Activated T-cell treated with anti-CD3 and anti-CD28 coated beads, Interleukin-2, amount 50 U/mL, for 24 hours (primary cell): ENCODE measurements at regions not wholly inside any gene's neighbourhood (a gene's known extent, or its start where the extent isn't known, plus 50 kb on each side); places are given as distances from the start of the nearest gene placed in this dataset.

ENCODE experiments used
- DNase-seq: peaks from one replicate; pipeline ENCODE4 v3.0.0-alpha.2; 2020
- H3K27ac Mint-ChIP-seq: 2 replicates; pipeline ENCODE4 v1.8.0; 2020; ENCODE audit warnings: mild to moderate bottlenecking, mixed read lengths
- H3K27me3 Mint-ChIP-seq: 2 replicates; pipeline ENCODE4 v1.8.0; 2020; ENCODE audit warnings: mixed read lengths
- H3K36me3 Mint-ChIP-seq: 2 replicates; pipeline ENCODE4 v1.8.0; 2020; ENCODE audit warnings: low read depth, mixed read lengths
- H3K4me1 Mint-ChIP-seq: 2 replicates; pipeline ENCODE4 v1.8.0; 2020; ENCODE audit warnings: low read depth, mixed read lengths
- H3K4me3 Mint-ChIP-seq: 2 replicates; pipeline ENCODE4 v1.8.0; 2020; ENCODE audit warnings: mild to moderate bottlenecking, moderate library complexity, mixed read lengths
- H3K9me3 Mint-ChIP-seq: 2 replicates; pipeline ENCODE4 v1.8.0; 2020; ENCODE audit warnings: mixed read lengths

DNA sequence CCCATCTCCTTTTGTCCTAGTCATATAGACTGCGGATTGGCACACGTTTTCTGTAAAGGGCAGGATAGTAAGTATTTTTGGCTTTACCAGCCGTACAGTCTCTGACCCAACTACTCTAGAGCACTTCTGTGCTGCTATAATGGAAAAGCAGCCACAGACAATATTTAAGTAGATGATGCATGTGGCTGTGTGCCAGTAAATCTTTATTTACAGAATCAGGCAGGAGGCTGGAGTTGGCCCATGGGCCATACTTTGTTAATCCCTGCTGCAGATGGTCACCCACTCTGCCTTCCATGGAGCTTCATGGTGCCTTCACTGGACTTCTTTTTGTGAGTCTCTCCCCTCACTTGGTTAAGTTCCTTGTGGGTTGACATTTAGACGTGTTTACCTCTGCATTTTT is 584.5 kb upstream of the TBX3 start:
- Mint-ChIP-seq H3K4me1 (no peaks in the 10 kb centered on the region), H3K27ac (no peak overlapping the region)

DNA sequence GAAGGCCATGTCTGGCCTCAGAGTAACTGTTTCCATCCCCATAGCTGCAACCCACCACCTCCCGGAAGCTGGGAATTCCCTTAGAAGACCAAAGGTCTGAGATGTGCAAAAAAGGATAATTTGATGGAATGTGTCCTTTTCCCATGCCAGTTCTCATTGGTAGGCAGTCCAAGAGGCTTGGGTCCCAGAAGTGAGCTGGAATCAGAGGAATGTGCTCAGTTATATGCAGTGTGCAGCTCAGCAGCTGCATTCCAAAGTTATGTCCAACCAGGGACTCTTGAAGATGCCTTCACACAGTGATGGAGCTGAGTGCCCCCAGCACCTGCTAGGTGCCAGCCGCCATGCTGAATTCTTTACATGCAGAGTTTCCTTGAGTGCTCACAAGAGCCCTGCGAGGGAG is 583.9 kb upstream of the TBX3 start:
- Mint-ChIP-seq H3K27ac (no peak overlapping the region), H3K36me3 (no peaks in the 10 kb centered on the region), H3K27me3 (no peaks in the 10 kb centered on the region), H3K9me3 (no peaks in the 10 kb centered on the region), H3K4me1 (no peaks in the 10 kb centered on the region), H3K4me3 (no peak overlapping the region)
- no peak for DNase-seq

More for the DNA sequence above, 584.5 kb upstream of the TBX3 start:
- Mint-ChIP-seq H3K36me3 (no peaks in the 10 kb centered on the region), H3K9me3 (no peaks in the 10 kb centered on the region), H3K4me3 (no peak overlapping the region), H3K27me3 (no peaks in the 10 kb centered on the region)
- DNase-seq, result no peak

- DNase-seq, result no peak
- Mint-ChIP-seq H3K4me3 (no peak overlapping the region), H3K36me3 (no peaks in the 10 kb centered on the region), H3K27ac (no peak overlapping the region), H3K9me3 (no peaks in the 10 kb centered on the region), H3K27me3 (no peaks in the 10 kb centered on the region), H3K4me1 (no peaks in the 10 kb centered on the region)
Observed at GRCh38 chr12:115267464-115267863, 583.5 kb upstream of the TBX3 start.

GRCh38 chr12:115264605-115265004 is 580.6 kb upstream of the TBX3 start:
- no peaks in the 10 kb centered on the region for H3K27me3 Mint-ChIP-seq

DNA sequence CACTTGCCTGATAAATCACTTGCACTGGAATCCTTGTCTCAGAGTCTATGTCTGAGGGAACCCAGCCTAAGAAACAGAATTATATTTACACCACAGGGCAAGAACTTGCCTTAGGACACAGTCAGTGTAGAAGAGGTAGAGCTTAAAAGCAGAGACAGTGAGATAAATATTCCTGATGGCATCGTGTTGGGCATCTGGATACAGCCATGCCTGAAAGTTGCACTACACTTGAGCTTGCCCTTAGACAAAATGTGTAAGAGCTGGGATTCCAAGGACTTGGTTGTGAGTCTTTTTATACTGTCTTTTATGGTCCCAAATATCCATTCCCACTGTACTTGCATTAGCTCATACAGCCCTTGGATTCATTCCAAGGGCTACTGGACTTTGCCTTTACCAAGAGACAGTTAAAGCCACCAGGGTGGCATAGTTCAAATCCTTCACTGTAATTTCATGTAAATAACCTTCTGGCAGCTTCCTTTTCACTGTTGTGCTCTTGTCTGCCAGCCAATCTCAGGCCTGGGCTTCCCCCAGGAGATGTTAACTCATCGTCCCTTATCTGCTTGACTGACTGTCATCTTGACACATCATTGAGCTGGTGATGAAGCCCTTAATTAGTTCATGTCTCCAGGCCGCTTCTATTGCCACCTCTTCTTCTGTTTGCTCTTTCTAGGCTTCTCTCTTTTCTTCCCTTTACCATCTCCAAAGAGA is 577.9 kb upstream of the TBX3 start:
- Mint-ChIP-seq H3K27ac (no peak overlapping the region), H3K9me3 (peaks cover 2% of the 10 kb centered on the region), H3K36me3 (no peaks in the 10 kb centered on the region), H3K4me3 (no peak overlapping the region), H3K4me1 (no peaks in the 10 kb centered on the region), H3K27me3 (no peaks in the 10 kb centered on the region)
- no peak for DNase-seq

More at GRCh38 chr12:115264605-115265004, 580.6 kb upstream of the TBX3 start:
- no peaks in the 10 kb centered on the region for H3K9me3 Mint-ChIP-seq
- H3K4me1 Mint-ChIP-seq, result no peaks in the 10 kb centered on the region
- no peak overlapping the region for H3K27ac Mint-ChIP-seq
- DNase-seq, result no peak
- no peak overlapping the region for H3K4me3 Mint-ChIP-seq
- no peaks in the 10 kb centered on the region for H3K36me3 Mint-ChIP-seq

DNA sequence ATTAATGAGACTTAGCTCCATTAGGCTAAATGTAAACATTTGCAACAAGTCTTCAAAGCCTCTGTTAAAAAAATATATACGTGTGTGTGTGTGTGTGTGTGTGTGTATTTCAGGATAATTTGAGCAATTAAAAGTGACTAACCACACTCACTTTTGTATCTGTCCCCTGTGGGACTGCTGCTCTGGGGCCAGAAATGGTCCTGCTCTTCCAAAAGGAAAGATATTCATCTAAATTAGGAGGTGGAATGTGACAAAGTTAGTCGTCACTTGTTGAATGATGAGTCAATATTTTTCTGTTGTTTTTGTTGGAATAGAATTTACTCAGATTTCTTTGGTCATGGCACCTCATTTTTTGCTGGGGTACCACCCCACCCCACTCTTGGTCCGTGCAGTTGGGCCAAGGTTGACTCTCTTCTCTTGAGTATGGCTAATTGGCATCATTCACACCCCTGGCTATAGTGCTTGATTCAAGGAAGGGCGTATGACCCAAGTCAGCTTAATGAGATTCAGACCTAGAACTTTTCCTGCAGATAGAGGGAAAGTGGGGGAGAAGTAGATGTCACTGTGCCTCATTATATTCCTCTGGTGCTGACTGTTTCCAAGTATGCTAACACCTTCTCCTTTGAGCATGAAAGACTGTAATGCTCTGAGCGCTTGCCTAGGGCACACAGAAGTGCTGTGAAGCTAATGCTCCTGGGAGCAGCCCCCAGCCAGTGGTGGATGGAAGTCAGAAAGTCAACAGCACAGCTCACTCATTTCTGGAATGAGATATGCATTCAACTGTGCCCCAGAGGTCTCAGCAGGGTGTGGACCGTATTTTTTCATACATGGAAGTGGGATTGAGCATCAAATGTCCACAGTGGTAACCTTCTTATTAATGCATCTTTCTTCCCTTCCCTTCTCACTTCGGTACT is 577.0 kb upstream of the TBX3 start:
- H3K4me1 Mint-ChIP-seq, result no peaks in the 10 kb centered on the region
- H3K27me3 Mint-ChIP-seq, result no peaks in the 10 kb centered on the region
- no peaks in the 10 kb centered on the region for H3K36me3 Mint-ChIP-seq
- H3K4me3 Mint-ChIP-seq, result no peak overlapping the region
- H3K27ac Mint-ChIP-seq, result no peak overlapping the region
- no peak for DNase-seq
- H3K9me3 Mint-ChIP-seq, result peaks cover 2% of the 10 kb centered on the region

- Mint-ChIP-seq H3K4me3 (no peak overlapping the region), H3K36me3 (no peaks in the 10 kb centered on the region), H3K9me3 (peaks cover 2% of the 10 kb centered on the region), H3K27me3 (no peaks in the 10 kb centered on the region), H3K4me1 (no peaks in the 10 kb centered on the region), H3K27ac (no peak overlapping the region)
- DNase-seq, result no peak
Observed at GRCh38 chr12:115259968-115260747, 576.2 kb upstream of the TBX3 start.

DNA sequence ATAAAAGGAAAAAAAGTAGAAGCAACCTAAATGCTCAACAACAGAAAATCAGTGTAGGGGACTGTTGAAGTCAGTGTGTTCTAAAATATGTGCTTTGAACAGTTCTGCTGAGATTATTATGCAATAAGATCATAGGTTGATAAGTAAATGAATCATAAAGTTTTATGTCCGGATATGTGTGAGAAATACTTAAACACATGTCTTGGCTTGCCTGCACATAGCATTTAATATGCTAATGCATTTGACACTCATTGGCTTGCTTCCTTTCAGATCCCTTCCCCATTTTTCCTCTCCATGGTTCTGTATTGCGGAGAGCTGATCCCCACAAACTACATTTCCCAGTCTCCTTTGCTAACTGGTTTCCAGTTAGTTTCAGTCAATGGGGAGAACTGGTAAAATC is 573.8 kb upstream of the TBX3 start:
- peaks cover 3% of the 10 kb centered on the region for H3K9me3 Mint-ChIP-seq

DNA sequence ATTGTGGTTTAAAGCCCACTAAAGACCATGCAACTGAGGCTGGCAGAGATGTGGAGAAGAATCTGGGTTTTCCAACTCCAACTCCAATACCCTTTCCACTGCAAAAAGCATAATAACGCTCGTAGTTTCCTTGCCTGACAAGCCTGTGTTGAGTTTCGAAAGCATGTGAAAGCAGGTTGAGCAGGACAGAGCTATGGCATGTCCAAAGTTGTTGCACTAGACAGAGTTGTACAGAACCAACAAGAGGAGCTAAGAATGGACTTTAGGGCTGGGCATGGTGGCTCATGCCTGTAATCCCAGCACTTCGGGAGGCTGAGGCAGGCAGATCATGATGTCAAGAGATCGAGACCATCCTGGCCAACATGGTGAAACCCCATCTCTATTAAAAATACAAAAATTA is 572.0 kb upstream of the TBX3 start:
- Mint-ChIP-seq H3K4me3 (no peak overlapping the region), H3K4me1 (no peaks in the 10 kb centered on the region)

More for the DNA sequence above, 573.8 kb upstream of the TBX3 start:
- H3K4me3 Mint-ChIP-seq, result no peak overlapping the region
- H3K27me3 Mint-ChIP-seq, result no peaks in the 10 kb centered on the region
- H3K27ac Mint-ChIP-seq, result no peak overlapping the region
- H3K36me3 Mint-ChIP-seq, result no peaks in the 10 kb centered on the region
- no peak for DNase-seq
- H3K4me1 Mint-ChIP-seq, result no peaks in the 10 kb centered on the region

GRCh38 chr12:115255257-115255656 is 571.3 kb upstream of the TBX3 start:
- DNase-seq, result no peak
- peaks cover 9% of the 10 kb centered on the region for H3K9me3 Mint-ChIP-seq
- no peaks in the 10 kb centered on the region for H3K4me1 Mint-ChIP-seq
- H3K27ac Mint-ChIP-seq, result no peak overlapping the region
- no peak overlapping the region for H3K4me3 Mint-ChIP-seq
- no peaks in the 10 kb centered on the region for H3K27me3 Mint-ChIP-seq
- no peaks in the 10 kb centered on the region for H3K36me3 Mint-ChIP-seq

More for the DNA sequence above, 572.0 kb upstream of the TBX3 start:
- DNase-seq, result no peak
- peaks cover 9% of the 10 kb centered on the region for H3K9me3 Mint-ChIP-seq
- H3K27me3 Mint-ChIP-seq, result no peaks in the 10 kb centered on the region
- no peaks in the 10 kb centered on the region for H3K36me3 Mint-ChIP-seq
- no peak overlapping the region for H3K27ac Mint-ChIP-seq

DNA sequence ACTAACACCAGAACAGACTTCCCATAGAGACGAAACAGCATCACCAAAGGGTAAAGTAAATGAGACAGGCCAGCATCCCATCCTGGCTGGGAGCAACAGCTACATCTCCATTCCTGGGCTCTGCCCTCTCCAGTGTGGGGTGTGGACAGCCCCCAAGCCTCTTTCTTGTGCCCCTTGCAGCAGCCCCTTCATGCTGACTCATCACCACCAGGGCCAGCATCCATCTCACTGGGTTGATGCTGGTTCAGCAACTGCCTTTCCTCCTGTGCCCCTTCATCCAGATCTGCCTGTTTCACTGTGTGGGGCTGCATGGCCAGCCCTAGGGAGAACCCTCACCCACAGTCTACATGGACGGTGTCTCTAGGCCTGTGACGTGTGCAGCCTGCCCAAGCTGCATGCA is 569.1 kb upstream of the TBX3 start:
- DNase-seq, result no peak
- no peaks in the 10 kb centered on the region for H3K4me1 Mint-ChIP-seq
- no peak overlapping the region for H3K4me3 Mint-ChIP-seq
- no peaks in the 10 kb centered on the region for H3K27me3 Mint-ChIP-seq
- H3K9me3 Mint-ChIP-seq, result peaks cover 9% of the 10 kb centered on the region
- H3K36me3 Mint-ChIP-seq, result no peaks in the 10 kb centered on the region
- H3K27ac Mint-ChIP-seq, result no peak overlapping the region

DNA sequence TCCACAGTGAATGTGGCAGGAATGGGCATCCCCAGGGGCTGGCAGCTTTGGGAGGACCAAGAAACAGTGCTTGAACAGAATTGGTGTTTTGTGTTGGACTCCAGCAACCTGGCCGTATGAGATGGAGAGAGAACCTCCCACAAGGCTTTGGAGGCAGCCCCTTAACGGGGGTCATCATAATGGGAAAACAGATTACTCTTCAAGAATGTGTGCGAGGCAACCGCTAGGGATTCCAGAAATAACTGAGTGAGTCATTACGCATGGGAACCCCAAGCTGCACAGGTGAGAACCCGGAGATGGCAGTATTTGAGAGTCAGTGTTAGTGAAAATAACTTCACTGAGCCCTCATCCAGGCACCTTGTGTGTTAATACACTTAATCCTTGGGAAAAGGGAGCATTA is 567.8 kb upstream of the TBX3 start:
- H3K9me3 Mint-ChIP-seq, result peaks cover 6% of the 10 kb centered on the region
- H3K27ac Mint-ChIP-seq, result no peak overlapping the region
- no peak overlapping the region for H3K4me3 Mint-ChIP-seq
- H3K36me3 Mint-ChIP-seq, result no peaks in the 10 kb centered on the region
- no peaks in the 10 kb centered on the region for H3K4me1 Mint-ChIP-seq
- no peaks in the 10 kb centered on the region for H3K27me3 Mint-ChIP-seq
- no peak for DNase-seq

- no peaks in the 10 kb centered on the region for H3K36me3 Mint-ChIP-seq
- H3K9me3 Mint-ChIP-seq, result peaks cover 6% of the 10 kb centered on the region
- H3K27ac Mint-ChIP-seq, result no peak overlapping the region
- H3K4me1 Mint-ChIP-seq, result no peaks in the 10 kb centered on the region
- no peak for DNase-seq
- H3K4me3 Mint-ChIP-seq, result no peak overlapping the region
- no peaks in the 10 kb centered on the region for H3K27me3 Mint-ChIP-seq
Observed at GRCh38 chr12:115249671-115250278, 565.8 kb upstream of the TBX3 start.

DNA sequence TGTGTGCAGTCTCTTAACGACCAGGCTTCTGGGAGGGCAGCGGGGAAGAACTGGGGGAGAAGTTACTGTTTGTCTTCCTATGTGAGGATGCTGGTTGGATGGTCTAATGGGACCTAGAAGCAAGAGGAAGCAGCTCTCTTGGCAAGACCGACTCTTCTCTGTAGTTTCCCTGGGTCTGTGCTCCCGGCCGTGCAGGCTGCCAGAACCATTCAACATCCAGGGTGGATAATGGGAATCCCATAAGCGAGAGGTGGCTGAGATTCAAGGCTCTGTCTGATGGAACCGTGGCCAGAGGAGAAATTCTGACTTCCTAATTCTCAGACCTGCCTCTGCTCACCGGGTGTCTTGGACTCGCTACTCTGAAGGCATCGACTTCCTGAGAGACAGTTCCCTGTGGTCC is 561.0 kb upstream of the TBX3 start:
- no peaks in the 10 kb centered on the region for H3K36me3 Mint-ChIP-seq

More for the DNA sequence above, 561.0 kb upstream of the TBX3 start:
- Mint-ChIP-seq H3K4me1 (no peaks in the 10 kb centered on the region), H3K27me3 (peaks cover 6% of the 10 kb centered on the region), H3K4me3 (no peak overlapping the region), H3K9me3 (no peaks in the 10 kb centered on the region), H3K27ac (no peak overlapping the region)
- DNase-seq, result no peak
